ENCODE measurements at regions not wholly inside any gene's neighbourhood (a gene's known extent, or its start where the extent isn't known, plus 50 kb on each side); places are given as distances from the start of the nearest gene placed in this dataset.

GRCh38 chr3:128560768-128561167, 67.8 kb upstream of the GATA2 start:
- ChIA-PET CTCF (interaction anchor here (0.8 kb wide), 1 partner anchor 134 kb away, joined by 3 read pairs; no protein-coding TSS in a partner anchor), POLR2A (no interaction called here)
- no peak for DNase-seq (ENCODE audit: extremely low spot score)
- TF ChIP-seq, protein P1, sequence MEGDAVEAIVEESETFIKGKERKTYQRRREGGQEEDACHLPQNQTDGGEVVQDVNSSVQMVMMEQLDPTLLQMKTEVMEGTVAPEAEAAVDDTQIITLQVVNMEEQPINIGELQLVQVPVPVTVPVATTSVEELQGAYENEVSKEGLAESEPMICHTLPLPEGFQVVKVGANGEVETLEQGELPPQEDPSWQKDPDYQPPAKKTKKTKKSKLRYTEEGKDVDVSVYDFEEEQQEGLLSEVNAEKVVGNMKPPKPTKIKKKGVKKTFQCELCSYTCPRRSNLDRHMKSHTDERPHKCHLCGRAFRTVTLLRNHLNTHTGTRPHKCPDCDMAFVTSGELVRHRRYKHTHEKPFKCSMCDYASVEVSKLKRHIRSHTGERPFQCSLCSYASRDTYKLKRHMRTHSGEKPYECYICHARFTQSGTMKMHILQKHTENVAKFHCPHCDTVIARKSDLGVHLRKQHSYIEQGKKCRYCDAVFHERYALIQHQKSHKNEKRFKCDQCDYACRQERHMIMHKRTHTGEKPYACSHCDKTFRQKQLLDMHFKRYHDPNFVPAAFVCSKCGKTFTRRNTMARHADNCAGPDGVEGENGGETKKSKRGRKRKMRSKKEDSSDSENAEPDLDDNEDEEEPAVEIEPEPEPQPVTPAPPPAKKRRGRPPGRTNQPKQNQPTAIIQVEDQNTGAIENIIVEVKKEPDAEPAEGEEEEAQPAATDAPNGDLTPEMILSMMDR (IDR thresholded peaks at IDR 0.05; ENCODE audit: control extremely low read depth, extremely low read depth, low read depth, missing control alignments), result no peak

DNA sequence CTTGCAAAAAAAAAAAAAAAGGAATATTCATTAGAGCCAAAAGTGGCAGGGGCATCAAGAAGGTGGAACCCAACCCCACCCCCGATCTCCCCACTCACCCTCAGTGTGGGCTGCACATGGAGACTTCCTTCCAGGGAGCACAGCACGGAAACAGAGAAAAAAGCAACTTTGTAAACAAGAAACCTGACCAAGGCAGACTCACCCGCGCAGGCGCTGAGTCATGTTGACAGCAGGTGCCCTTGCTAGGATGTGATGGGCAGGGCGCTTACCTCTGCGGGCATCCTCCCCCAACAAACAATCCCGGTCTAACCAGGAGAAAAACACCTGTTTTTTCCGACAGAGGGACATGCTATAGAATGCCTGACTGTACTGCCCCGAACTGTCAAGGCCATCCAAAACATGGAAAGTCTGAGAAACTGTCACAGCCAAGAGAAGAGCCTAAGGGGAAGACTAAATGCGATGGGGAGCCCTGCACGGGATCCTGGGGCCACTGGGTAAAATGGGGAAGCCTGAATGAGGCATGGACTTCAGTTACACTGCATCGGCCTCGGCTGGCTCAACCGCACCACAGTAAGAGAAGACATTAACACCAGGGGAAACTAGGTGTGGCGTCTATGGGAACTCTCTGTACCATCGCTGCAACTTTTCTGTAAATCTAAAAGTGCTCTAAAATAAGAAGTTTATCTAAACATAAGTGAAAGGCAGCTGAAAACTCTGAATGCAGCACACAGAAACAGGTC, 66.7 kb upstream of the GATA2 start:
- TF ChIP-seq, protein P1 (IDR thresholded peaks at IDR 0.05; ENCODE audit: control extremely low read depth, extremely low read depth, low read depth, missing control alignments), result no peak
- POLR2A ChIA-PET, result no interaction called here
- no peak for DNase-seq (ENCODE audit: extremely low spot score)
- CTCF ChIA-PET, result interaction anchor here (2.8 kb wide), 1 partner anchor 13 kb away, joined by 10 read pairs; no protein-coding TSS in a partner anchor

- ChIA-PET CTCF (interaction anchor here (1.0 to 2.8 kb wide), 3 partner anchors 10 to 15 kb away, joined by 3 to 10 read pairs (median 4); no protein-coding TSS in a partner anchor), POLR2A (no interaction called here)
- TF ChIP-seq, protein P1 (IDR thresholded peaks at IDR 0.05; ENCODE audit: control extremely low read depth, extremely low read depth, low read depth, missing control alignments), result no peak
- no peak for DNase-seq (ENCODE audit: extremely low spot score)
Measured at GRCh38 chr3:128557531-128558280, 64.7 kb upstream of the GATA2 start.

- ChIA-PET CTCF (interaction anchor here (1.2 to 2.8 kb wide), 2 partner anchors 10 to 16 kb away, joined by 4 to 10 read pairs; no protein-coding TSS in a partner anchor), POLR2A (no interaction called here)
- TF ChIP-seq, protein P1 (IDR thresholded peaks at IDR 0.05; ENCODE audit: control extremely low read depth, extremely low read depth, low read depth, missing control alignments), result no peak
- DNase-seq (ENCODE audit: extremely low spot score), result no peak
Measured at GRCh38 chr3:128556907-128557306, 63.9 kb upstream of the GATA2 start.

DNA sequence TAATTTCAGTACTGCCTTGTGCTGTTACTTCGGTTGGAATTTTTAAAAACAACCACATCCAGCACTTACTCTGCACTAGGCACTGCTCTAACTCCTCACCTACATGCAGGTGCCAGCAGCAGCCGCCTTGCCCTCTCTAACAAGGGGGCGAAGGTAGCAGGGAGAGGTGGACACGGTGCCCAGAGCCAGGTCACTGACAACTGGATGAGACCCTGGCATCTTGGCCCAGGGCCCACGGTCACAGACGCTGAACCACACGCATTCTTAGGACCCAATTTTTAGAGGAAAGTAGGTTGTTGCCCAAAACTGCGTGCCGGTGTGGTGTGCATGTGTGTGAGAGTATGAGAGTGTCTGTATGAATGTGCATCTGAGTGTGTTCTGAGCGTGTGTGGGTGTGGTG, 63.4 kb upstream of the GATA2 start:
- ChIA-PET POLR2A (no interaction called here), CTCF (no interaction called here)
- TF ChIP-seq, protein P1 (IDR thresholded peaks at IDR 0.05; ENCODE audit: control extremely low read depth, extremely low read depth, low read depth, missing control alignments), result no peak
- DNase-seq (ENCODE audit: extremely low spot score), result no peak

DNA sequence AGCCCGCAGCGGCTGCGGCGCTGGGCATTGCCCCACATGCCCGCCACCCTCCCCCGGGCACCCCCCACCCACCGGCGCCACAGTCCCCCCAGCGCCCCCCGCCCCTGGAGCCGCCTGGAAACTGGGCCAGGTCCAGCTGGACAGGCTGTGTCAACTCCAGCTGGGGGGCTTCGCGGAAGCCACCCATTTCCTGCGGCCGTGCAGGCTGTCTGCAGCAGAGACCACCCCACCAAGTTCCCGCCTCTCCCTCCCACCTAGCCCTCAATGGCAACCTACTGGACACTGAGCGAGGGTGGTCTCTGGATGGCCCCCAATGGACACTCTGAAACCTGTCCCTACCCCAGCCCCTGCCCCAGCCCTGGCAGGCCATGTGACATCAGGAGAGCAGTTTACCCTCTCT, 62.8 kb upstream of the GATA2 start:
- no peak for DNase-seq (ENCODE audit: extremely low spot score)
- TF ChIP-seq, protein P1 (IDR thresholded peaks at IDR 0.05; ENCODE audit: control extremely low read depth, extremely low read depth, low read depth, missing control alignments), result no peak
- POLR2A ChIA-PET, result no interaction called here
- CTCF ChIA-PET, result no interaction called here
